HFFc6 (cell line): ENCODE measurements at regions not wholly inside any gene's neighbourhood (a gene's known extent, or its start where the extent isn't known, plus 50 kb on each side); places are given as distances from the start of the nearest gene placed in this dataset.

Experiments used
- DNase-seq: peaks from one replicate; pipeline ENCODE4 v3.0.0-alpha.2; 2018
- H3K27ac Mint-ChIP-seq: 2 replicates; pipeline ENCODE4 v1.8.0; 2020; ENCODE audit warnings: mild to moderate bottlenecking, mixed read lengths
- H3K27me3 Mint-ChIP-seq: 2 replicates; pipeline ENCODE4 v1.8.0; 2021; ENCODE audit warnings: mild to moderate bottlenecking, moderate library complexity, mixed read lengths; ENCODE audit not compliant: insufficient read depth
- H3K36me3 Mint-ChIP-seq: 2 replicates; pipeline ENCODE4 v1.8.0; 2021; ENCODE audit warnings: low read depth, mixed read lengths
- H3K4me1 Mint-ChIP-seq: 2 replicates; pipeline ENCODE4 v1.8.0; 2020; ENCODE audit warnings: low read depth, mixed read lengths
- H3K4me3 Mint-ChIP-seq: 2 replicates; pipeline ENCODE4 v1.8.0; 2020; ENCODE audit warnings: mild to moderate bottlenecking, moderate library complexity, mixed read lengths
- H3K9me3 Mint-ChIP-seq: 2 replicates; pipeline ENCODE4 v1.8.0; 2020; ENCODE audit warnings: mild to moderate bottlenecking, mixed read lengths
- TF ChIP-seq, protein P1 (sequence below): fragments of 200-600 bp; sonication (generic); IDR thresholded peaks from 2 replicates; pipeline ENCODE4 v1.5.0; 2021; ENCODE audit warnings: antibody characterized with exemption, mild to moderate bottlenecking

DNA sequence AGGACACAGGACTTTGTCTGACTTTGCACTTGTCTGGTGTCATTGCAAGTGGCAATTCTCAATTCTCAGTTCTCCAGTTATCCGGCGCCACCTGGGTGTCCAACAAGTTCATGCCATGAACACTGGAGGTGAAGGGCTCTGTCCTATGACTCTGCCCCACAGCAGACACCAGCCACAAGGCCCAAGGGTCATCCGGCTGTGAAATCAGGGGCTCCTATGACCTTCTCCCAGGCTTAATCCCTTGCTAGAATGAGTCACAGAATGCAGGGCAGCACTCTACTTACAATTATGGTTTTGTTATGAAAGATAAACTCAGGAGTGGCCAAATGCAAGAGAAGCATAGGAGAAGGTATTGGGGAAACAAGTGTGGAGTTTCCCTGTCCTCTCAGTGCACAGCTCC, 392.0 kb downstream of the GADD45G start:
- Mint-ChIP-seq H3K27me3 (no peaks in the 10 kb centered on the region), H3K27ac (no peak overlapping the region), H3K4me1 (no peaks in the 10 kb centered on the region), H3K4me3 (no peak overlapping the region), H3K9me3 (peaks cover 33% of the 10 kb centered on the region), H3K36me3 (0 out of 2 replicates have a peak, but pooled peaks cover 4% of the 10 kb centered on the region)
- TF ChIP-seq, protein P1, sequence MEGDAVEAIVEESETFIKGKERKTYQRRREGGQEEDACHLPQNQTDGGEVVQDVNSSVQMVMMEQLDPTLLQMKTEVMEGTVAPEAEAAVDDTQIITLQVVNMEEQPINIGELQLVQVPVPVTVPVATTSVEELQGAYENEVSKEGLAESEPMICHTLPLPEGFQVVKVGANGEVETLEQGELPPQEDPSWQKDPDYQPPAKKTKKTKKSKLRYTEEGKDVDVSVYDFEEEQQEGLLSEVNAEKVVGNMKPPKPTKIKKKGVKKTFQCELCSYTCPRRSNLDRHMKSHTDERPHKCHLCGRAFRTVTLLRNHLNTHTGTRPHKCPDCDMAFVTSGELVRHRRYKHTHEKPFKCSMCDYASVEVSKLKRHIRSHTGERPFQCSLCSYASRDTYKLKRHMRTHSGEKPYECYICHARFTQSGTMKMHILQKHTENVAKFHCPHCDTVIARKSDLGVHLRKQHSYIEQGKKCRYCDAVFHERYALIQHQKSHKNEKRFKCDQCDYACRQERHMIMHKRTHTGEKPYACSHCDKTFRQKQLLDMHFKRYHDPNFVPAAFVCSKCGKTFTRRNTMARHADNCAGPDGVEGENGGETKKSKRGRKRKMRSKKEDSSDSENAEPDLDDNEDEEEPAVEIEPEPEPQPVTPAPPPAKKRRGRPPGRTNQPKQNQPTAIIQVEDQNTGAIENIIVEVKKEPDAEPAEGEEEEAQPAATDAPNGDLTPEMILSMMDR, result no peak
- no peak for DNase-seq

DNA sequence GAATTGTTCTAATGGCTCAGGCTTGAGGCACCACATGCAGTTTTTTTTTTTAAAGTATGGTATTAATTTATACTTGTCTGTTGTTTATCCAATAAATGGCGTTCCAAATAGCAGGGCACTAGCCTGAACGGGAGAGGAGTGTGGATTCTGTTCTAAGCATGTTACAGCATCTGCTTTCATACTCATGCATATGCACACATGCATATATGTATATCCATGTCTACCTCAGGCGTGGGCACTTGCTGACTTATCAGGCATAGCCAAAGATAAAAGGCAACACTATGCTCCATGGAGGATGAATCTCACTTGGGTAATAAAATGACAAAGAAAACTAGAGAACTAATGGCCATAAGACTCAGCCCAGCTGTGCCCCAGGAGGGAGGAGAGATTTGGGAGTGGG, 393.8 kb downstream of the GADD45G start:
- TF ChIP-seq, protein P1, result no peak
- 0 out of 2 replicates have a peak, but pooled peaks cover 4% of the 10 kb centered on the region for H3K36me3 Mint-ChIP-seq
- no peaks in the 10 kb centered on the region for H3K4me1 Mint-ChIP-seq
- no peaks in the 10 kb centered on the region; the same call in 1 of the 2 replicates for H3K27me3 Mint-ChIP-seq
- H3K9me3 Mint-ChIP-seq, result peaks cover 39% of the 10 kb centered on the region
- H3K27ac Mint-ChIP-seq, result no peak overlapping the region
- no peak overlapping the region for H3K4me3 Mint-ChIP-seq
- DNase-seq, result no peak

DNA sequence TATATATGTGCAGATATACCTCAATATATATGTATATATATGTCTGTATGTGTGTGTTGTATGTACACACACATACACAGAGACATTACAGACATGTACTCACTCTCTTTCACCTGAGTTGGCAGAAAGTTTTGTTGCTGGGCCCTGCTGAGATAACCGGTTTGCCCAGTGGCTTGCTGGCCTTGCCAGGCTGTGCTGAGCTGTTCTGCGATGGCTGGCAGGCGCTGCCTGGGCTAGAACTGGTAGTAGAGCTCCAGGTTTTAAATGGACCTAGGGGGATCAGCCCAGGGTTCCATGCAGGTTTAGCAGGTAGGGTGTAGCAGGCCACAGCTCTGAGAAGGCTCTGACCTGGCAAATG, 394.3 kb downstream of the GADD45G start:
- no peak overlapping the region for H3K27ac Mint-ChIP-seq
- H3K9me3 Mint-ChIP-seq, result peaks cover 43% of the 10 kb centered on the region
- TF ChIP-seq, protein P1, result no peak
- H3K27me3 Mint-ChIP-seq, result no peaks in the 10 kb centered on the region; the same call in 1 of the 2 replicates
- H3K4me3 Mint-ChIP-seq, result no peak overlapping the region
- DNase-seq, result no peak
- 0 out of 2 replicates have a peak, but pooled peaks cover 4% of the 10 kb centered on the region for H3K36me3 Mint-ChIP-seq
- H3K4me1 Mint-ChIP-seq, result no peaks in the 10 kb centered on the region

DNA sequence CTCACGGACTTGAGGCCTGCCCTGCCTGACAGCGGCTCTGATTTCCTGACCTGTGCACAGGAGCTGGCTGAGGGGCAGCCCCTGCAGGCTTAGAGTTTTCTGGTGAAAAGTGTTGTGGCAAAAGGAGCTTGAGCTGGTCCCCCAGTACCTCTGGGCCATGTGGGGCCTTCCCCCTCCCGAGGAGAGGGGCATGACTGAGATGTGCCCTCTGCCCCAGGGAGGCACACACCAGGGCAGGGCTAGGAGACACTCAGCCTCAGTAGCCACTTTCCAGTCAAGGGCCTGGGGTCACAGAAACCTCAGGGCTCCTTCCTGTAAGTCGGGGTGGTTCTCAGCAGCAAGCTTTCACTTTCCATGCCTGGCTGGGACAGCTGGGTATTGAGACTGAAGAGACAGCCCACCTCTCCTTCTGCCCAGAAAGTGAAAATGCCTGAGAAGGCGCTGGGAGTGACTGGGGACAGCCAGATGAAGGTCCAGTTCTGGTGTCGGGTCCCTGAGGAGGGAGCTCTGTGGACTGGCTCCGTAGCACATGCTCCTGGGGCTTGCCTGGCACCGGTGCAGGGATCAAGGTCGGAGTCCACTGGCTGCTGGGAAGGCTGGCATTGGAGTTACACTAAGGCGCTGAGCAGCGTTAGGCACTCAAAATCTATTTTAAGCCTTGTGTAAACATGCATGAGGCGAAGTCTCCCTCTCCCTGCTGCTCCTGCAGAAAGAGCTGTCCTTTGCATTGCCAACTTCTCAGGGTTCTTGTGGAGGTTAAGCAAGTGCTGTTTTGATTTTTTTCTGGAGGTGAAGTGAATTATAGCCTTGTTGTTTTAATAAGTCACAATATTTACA, 394.9 kb downstream of the GADD45G start:
- H3K36me3 Mint-ChIP-seq, result 0 out of 2 replicates have a peak, but pooled peaks cover 4% of the 10 kb centered on the region
- peaks cover 43% of the 10 kb centered on the region for H3K9me3 Mint-ChIP-seq
- no peak overlapping the region for H3K27ac Mint-ChIP-seq
- DNase-seq, result no peak
- H3K4me3 Mint-ChIP-seq, result no peak overlapping the region
- TF ChIP-seq, protein P1, result no peak
- H3K4me1 Mint-ChIP-seq, result no peaks in the 10 kb centered on the region
- no peaks in the 10 kb centered on the region; the same call in 1 of the 2 replicates for H3K27me3 Mint-ChIP-seq

DNA sequence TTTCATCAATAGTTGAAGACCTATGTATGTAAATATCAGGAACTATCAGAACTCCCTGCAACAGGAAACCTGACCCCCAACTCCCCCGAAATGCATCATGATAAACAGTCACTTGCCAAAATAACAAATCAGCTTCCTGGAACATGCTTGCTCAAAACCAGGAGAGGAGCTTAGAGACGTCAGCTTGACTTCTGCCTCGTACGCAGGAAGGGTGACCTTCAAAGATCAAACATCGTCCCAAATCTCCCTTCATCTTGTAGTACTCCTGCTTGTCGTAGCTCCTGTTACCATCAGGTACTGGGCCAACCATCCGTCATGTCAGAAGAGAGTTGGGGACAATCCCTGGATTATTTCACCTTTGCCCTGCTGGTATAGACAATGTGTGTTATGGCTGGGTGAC, 396.1 kb downstream of the GADD45G start:
- H3K27me3 Mint-ChIP-seq, result no peaks in the 10 kb centered on the region; the same call in 1 of the 2 replicates
- TF ChIP-seq, protein P1, result no peak
- no peak overlapping the region for H3K4me3 Mint-ChIP-seq
- no peak overlapping the region for H3K27ac Mint-ChIP-seq
- peaks cover 40% of the 10 kb centered on the region for H3K9me3 Mint-ChIP-seq
- 0 out of 2 replicates have a peak, but pooled peaks cover under 1% of the 10 kb centered on the region for H3K36me3 Mint-ChIP-seq
- H3K4me1 Mint-ChIP-seq, result no peaks in the 10 kb centered on the region
- DNase-seq, result no peak
